GM19455 (cell line): ENCODE measurements at regions not wholly inside any gene's neighbourhood (a gene's known extent, or its start where the extent isn't known, plus 50 kb on each side); places are given as distances from the start of the nearest gene placed in this dataset.
"Not testable (repeated sequence)": the region's sequence is repeated elsewhere in the genome, so short reads cannot be mapped to it uniquely, and the experiment has no call there.

ENCODE experiments used
- ATAC-seq: cut with Tn5 transposase; IDR thresholded peaks from one replicate; pipeline ENCODE4 v1.9.1; 2021; ENCODE audit not compliant: unreplicated experiment

DNA sequence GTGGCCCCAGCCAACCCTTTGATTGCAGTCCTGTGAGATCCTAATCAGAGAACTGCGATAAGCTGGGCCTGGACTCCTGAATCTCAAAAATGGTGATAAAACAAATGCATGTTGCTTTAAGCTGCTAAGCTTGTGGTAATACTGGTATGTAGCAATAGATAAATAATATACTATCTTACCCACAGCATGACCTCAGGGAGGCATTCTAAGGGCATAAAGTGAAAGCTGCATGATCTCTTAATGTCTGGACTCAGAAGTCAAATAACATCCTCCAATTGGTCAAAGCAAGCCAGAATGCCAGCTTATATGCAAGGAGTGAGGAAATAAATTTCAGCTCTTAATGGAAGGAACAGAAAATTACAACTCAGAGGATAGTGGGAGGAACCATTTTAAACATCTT, 246.1 kb downstream of the FSIP2 start:
- ATAC-seq = no peak

DNA sequence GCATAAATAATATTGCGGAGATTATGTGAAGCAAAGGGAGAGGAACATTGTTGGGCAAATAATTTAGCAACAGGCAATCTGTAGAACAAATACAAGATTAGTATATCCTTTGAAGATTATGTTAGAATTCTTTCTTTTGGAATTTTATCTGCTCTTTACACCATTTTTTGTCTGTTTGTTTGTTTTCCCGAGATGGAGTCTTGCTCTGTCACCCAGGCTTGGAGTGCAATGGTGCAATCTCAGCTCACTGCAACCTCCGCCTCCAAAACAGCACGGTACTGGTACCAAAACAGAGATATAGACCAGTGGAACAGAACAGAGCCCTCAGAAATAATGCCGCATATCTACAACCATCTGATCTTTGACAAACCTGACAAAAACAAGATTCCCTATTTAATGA, 250.3 kb downstream of the FSIP2 start:
- not testable (repeated sequence) for ATAC-seq

DNA sequence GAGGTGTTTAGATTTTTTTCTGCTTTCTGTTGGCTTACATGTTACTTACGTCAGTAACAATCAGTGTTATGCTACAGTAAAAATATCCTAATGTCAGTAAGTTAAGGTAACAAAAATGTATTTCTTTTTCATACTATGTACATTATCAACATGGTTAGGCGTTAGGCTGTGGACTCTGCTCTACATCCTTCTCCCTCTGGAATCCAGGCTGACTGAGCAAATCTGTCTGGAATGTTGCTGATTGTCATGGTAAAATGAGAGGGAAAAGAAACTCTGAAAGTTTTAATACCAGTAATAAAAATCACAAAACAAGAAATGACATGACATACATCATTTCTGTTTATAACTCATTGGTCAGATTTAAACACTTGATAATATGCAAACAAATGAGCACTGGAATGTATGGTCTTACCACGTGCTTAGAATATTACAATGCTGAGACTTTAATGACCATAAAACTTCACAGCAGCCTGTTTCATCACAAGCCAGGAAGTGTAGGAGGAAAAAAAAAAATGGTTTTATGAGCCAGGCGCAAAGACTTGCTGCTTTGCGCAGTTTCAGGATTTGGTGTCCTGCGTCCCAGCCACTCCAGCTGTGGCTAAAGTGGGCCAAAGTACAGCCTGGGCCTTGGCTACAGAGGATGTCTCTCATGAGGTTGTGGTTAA, 252.4 kb downstream of the FSIP2 start:
- no peak for ATAC-seq

DNA sequence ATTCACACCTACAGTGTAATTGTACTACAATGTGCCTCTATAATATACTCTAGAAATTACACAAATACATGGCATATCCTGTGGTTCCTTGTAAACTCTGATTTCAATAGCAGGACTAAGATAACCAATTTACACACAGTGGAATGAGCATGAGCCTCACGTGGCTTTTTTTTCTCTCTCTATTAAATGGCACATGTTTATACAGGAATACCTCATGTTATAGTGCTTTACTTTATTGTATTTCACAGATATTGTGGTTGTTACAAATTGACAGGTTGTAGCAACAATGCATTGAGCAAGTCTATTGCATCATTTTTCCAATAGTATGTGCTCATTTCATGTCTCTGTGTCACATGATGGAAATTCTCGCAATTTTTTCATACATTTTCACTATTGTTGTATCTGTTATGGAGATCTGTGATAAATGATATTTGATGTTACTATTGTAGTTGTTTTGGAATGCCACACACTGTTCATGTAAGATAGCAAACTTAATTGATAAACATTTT, 260.0 kb downstream of the FSIP2 start:
- no peak for ATAC-seq

DNA sequence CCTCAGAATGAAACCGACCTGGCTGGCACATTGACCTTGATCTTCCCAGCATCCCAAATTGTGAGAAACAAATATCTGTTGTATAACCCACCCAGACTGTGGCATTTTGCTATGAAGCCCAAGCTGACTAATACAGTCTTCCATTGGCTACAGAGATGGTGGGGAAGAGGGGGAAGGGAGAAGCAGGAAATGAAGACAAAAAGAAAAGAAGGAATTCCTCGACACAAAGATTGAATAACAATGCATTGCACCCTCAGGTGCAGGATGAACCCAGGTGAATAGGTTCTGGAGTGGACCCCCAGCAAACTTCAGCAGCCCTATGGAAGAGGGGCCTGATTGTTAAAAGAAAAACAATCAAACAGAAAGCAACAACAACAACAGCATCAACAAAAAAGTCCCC, 270.7 kb downstream of the FSIP2 start:
- ATAC-seq = no peak

DNA sequence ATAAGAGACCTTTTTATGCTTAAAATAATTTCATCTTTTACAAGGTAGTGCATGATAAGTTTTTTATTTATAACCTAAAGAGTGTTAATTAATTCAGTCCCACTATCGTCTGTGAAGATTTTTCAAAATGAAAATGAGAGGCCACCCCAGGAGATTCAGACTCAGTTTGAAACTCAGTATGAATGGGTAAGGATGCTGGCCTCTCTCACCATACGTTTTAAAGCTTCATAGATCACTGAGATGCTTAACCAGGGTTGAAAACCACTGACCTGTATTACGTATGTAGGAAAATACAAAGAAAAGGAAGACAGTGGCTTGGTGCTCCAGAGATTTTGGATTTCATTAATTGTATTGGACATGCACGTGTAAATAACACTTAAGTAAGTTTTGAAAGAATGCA, 278.7 kb downstream of the FSIP2 start:
- no peak for ATAC-seq

DNA sequence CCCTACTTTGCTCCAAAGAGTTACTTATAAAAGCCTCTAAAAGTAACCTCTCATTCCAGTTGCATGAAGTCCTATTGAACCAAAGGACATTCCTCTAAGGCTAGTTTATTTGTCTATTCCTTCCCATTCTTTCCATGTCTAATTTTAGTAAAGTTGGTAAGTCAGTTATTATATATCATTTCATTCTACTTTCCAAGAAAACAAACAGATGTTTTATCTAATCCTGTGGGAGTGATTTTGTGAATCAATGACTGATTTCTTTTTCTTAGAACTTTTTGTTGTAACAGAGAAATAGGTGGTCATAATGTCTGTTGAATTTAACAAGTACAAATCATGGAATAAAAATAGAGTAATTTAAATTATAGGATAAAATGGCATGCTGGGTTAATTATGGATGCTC, 286.3 kb downstream of the FSIP2 start:
- no peak for ATAC-seq

DNA sequence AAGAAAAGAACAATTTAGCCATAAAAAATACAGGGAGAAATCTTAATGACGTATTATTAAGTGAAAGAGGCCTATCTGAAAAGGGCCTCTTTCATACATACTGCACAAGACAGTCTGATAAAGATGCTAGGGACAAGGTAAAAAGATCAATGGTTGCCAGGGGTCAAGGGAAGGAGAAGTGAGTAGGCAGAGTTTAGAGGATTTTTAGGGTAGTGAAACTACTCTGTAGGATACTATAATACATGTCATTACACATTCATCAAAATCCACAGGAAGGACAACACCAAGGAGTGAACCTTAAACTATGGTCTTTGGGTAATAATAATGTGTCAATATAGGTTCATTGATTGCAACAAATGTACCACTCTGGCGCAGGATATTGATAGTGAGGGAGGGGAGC, 289.3 kb downstream of the FSIP2 start:
- ATAC-seq = no peak

DNA sequence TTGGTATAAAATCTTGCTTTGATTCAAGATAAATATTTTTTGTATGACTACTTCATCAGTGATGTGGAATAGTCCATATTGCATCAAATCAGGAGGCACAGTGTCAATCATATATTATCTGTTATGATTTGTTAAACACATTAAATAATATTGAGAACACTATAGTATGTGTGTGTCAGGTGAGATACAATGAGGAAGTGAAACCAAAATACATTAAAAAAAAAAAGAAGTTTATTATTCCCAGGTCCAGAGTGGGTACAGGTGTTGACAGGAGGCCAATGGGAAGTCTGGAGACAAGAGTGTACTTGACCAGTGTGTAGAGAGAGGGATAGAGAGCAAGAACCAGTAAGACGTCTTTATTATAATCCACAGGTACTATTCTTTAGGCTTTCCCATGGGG, 292.6 kb downstream of the FSIP2 start:
- no peak for ATAC-seq

DNA sequence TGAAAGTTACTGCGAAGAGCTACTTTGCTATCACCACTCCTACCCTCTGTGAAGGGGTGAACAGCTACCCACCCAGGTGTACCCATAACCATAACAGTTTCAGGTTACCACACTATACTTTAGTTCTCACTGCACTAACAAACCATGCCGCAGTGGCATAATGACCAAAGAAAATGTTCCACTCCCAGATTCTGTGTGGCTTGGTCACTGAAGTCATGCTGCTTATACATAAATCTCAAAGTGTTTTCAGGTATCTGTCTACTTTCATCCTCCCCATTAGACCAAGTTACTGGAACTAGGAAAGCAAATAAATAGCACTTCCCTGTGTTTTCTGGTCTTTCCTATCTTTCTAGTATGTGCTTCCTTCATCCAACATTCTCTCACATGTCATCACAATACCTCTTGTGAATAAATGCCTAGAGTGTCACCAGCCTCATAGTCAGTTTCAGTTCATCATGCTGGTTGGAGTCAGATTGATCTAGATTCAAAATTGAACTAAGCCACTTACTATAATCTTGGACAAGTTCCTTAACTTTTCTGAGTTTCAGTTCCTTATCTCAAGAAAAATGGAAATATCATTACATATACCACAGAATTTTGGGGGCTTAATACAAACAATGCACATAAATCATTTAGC, 293.6 kb downstream of the FSIP2 start:
- ATAC-seq = no peak

DNA sequence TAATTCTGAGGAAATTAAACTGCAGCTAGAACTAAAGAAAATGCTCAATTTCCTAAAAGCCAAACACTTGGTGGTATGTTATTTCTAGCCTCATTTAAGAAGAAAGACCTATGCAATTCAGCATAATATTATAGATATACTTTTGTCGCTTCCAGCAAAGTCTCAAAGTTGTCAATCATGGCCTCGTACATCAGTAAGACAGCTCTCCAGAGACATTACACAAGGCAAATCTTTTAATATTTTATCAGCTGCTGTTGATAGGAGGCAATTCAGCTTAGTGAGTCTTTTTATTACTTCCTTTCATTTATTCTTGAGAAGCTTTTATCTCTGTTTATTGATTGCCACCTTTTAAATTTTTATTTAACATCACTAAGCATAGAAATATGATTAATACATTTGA, 294.3 kb downstream of the FSIP2 start:
- no peak for ATAC-seq

DNA sequence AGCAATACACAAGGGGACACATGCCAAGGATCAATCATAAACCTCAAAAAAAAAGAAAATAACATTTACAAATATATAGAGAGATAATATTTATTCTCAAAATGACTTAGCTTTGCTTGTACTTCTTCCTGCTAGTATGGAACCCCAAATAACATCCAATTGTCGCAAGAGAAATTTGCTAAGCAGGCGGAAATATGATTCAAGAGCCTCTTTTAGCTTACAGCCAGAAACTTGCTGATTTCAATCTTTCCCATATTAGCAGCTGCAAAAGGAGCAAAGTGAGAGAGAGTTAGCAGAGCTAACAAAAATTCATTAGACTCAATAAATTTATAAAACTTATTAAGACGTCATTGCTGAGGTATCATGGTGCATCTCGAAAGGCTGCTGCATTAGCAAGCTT, 294.9 kb downstream of the FSIP2 start:
- ATAC-seq = no peak

DNA sequence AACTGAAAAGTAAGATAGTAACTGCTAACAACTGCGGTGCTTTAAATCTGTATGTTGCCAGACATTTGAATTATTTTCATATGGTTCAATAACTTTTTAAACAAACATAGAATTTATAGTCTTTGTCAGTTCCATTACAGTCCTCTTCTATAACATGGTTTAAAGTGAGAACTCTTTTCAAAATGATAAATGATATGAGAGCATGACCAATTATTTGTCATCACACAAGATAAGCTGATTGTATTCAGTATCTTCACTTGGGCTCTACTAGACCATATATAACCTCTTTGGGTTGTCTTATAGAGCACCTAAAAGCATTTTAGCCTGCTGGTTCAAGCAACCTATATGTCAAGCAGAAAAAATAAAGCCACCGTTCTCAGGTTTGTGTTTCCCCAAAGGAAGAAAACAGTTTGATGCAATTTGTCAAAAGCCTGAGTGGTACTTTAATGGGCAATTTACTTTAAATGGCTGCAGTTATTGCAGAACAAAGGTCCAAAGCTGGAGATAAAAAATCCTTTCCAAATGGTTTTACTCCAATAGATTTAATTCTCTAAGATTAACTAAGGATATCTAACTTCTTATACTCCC, 298.4 kb downstream of the FSIP2 start:
- ATAC-seq = no peak

DNA sequence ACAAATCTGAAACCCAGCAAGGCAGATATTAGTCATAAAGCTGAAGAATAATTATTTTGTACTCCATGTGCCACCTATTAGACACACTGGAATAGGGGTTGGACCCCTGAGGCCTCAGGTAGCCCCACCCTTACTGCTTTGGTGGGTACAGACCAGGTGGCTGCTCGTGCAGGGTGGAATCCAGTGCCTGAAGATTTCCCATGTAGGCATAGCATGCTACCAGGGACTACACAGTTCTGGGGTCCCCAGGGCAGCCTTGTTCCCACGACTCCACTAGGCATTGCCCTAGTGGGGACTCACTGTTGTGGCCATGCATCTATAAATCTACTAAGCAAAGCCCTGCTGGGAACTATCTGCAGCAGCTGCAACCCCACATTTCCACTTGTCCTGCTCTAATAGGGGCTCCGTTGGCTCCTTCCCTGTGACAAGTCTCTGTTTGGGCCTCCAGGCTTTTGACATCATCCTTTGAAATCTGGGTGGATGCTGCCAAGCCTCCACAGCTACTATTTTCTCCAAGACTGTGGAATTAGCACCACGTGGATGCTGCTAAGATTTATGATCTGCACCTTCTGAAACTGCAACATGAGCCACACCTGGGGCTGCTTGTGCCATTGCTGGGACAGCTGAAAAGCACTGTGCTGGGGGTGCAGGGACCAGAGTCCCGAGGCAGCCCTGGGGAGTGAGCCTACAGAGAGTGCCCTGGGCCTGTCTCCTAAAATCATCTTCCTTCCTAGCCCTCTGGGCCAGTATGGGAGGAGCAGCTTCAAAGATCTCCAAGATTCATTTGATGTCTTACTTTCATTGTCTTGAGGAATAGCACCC, 303.8 kb downstream of the FSIP2 start:
- ATAC-seq = no peak

DNA sequence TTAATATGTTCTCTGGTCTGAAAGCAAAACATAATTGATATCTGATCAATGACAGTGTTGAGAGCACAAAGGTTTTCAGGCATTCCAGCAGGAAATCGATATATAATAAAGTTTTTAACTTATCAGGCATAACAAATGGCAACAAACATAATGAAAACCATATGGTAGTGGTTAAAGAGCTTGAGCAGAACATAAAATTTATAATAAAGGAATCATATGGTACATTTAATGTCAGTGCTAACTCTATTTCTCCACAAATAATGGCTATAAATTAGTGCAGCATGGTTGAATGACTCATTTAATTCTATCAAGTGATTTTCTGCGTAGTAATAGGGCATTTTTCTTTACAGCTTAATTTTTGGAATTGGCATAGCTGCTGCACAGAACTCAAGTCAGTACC, 306.2 kb downstream of the FSIP2 start:
- ATAC-seq = no peak

DNA sequence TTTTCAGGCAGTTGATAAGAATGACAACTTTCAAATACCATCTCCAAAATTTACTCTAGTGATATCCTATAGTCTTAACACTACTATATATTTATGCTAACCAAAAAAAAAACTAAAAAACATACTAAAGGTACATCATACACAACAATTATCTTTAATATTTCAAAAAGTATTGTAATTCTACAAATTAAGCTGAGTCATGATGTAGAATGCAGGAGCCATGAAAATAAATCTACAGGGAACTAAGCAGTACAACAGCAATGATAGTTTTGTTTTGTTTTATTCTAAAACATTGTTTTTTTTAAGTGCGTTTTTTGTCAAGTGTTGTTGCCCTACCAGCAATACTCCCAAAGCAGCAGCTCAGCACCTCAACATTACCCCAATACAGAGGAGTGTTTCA, 314.3 kb downstream of the FSIP2 start:
- ATAC-seq = no peak

DNA sequence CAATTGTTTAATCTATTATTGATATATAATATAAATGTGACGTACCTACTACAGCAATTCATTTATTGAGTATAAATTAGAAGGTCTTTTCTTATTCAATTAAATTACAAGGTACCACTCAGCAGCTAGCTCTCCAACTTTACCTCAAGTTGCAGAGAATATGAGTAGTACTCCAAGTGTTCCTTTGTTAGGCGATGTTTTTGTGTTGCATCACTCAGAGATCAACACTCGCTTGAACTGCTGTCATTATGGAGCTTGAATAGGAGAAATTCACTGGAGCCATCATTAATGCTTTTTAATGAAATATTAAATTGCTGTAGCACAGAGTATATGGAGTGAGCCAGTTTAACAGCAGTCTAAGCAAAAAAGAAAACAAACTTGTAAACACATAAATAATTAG, 320.0 kb downstream of the FSIP2 start:
- ATAC-seq = no peak

DNA sequence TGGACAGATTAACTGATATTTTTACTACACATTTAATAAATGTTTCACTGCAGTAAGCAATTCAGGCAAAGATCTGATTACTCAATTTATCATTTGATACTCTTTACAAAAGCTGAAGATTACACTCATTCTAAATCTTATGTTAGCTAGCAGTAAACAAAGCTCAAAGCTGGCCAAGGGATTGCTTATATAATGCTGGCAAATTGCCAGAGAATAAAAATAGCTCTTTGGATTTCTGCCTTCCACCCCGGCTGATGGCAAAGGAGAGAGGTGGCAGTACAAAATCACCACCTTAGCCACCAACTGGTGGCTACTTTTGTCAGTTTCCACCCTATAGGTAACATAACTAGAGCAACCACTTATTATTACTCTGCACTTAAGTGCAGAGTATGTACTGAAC, 320.5 kb downstream of the FSIP2 start:
- ATAC-seq = no peak

DNA sequence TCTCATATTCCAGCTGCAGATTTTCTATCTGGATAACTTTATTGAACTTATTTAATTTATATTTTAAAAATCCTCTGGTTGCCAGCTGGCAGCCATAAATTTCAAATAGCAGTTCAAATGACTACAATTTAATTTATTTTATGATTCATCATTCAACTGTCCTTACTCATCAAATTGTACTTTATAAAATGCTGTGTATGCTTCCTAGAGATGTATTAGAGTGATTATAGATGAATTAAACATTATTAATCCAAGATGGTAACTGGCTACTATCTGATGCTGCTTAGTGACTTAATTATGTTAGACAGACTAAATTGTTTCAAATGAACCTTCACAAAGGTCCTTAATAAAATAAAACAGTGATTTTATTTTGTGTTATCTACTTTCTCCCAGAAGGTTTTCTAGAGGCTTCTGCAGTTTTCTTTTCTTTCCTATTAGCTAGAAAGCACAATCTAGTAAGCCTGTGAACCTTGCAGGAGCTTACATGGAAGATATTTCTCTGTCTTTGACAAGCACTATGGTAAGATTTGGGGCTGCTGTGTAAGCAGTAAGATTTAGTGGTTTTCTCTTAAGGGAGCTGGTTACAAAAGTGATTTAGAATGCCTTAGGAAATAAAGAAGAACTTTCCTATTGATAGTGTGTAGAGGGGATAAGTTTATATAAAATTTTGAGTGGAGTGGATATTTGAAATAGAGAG, 322.3 kb downstream of the FSIP2 start:
- no peak for ATAC-seq

DNA sequence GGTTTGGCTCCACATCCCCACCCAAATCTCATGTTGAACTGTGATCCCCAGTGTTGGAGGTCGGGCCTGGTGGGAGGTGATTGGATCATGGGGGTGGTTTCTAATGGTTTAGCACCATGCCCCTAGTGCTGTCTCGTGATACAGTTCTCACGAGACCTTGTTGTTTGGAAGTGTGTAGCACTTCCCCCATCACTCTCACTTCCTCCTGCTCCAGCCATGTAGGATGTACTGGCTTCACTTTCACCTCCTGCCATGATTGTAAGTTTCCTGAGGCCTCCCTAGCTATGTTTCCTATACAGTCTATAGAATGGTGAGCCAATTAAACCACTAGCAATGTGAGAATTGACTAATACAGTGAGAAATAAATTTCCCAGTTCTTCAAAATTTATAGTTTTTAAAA, 325.9 kb downstream of the FSIP2 start:
- no peak for ATAC-seq

DNA sequence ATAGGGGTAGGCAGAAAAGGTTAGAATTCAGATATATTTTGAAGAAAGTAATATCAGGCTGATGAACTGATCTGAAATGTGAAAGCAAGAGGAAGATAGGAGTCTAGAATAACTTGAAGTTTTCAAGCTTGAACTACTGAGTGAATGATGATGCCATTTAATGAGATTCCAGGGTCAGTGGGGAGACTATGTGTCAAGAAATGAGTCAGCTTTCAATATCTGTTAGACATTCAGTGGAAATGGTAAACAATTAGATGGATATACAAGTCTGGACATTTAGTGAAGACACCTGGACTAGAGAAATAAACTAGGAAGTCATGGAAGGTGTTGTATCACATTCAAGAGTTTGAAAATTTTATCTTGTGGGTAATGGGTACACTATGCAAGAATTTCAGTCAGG, 326.9 kb downstream of the FSIP2 start:
- ATAC-seq = no peak
